ENCODE measurements at regions not wholly inside any gene's neighbourhood (a gene's known extent, or its start where the extent isn't known, plus 50 kb on each side); places are given as distances from the start of the nearest gene placed in this dataset.

DNA sequence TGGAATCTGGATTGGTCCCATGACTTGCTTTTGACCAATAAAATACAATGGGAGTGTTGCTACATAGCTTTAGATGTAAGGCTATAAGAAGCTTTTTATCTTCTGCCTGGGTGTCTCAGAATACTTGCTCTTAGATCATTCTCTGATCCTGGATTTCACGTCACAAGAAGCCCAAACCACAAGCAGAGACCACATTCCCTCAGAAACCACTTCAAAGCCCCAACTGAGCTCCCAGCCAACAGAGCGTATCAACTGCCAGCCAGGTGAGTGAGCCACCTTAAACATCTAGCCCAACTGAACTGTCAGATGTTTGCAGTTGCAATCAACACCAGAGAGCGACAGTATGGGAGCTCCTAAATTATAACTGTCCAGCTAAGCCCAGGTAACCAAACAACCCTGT is 687.1 kb downstream of the TLE1 start:
- TF ChIP-seq, protein P1, sequence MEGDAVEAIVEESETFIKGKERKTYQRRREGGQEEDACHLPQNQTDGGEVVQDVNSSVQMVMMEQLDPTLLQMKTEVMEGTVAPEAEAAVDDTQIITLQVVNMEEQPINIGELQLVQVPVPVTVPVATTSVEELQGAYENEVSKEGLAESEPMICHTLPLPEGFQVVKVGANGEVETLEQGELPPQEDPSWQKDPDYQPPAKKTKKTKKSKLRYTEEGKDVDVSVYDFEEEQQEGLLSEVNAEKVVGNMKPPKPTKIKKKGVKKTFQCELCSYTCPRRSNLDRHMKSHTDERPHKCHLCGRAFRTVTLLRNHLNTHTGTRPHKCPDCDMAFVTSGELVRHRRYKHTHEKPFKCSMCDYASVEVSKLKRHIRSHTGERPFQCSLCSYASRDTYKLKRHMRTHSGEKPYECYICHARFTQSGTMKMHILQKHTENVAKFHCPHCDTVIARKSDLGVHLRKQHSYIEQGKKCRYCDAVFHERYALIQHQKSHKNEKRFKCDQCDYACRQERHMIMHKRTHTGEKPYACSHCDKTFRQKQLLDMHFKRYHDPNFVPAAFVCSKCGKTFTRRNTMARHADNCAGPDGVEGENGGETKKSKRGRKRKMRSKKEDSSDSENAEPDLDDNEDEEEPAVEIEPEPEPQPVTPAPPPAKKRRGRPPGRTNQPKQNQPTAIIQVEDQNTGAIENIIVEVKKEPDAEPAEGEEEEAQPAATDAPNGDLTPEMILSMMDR (IDR thresholded peaks at IDR 0.05): no peak
- TF ChIP-seq POLR2A (IDR thresholded peaks at IDR 0.05) (no peak), EP300 (IDR thresholded peaks at IDR 0.05; ENCODE audit: low read depth) (no peak), POLR2AphosphoS5 (IDR thresholded peaks at IDR 0.05) (no peak)

Measured in transverse colon (tissue), 4 donors.